OCI-LY7 (cell line): ENCODE measurements at regions not wholly inside any gene's neighbourhood (a gene's known extent, or its start where the extent isn't known, plus 50 kb on each side); places are given as distances from the start of the nearest gene placed in this dataset.

Experiments
- BruUV-seq: library from RNA; stranded (reverse); fragments of 400-500 nt; replicated peaks from 2 replicates; lab custom pipeline; 2021; lab: Mats Ljungman, UMichigan
- CTCF ChIA-PET: fragments of 300-600 bp; sonication (Branson Sonifier 250); formaldehyde crosslinking; loops from one replicate; lab custom pipeline; 2022; ENCODE audit warnings: antibody characterized with exemption; ENCODE audit not compliant: unreplicated experiment; lab: Charles Lee
- POLR2A ChIA-PET: fragments of 300-600 bp; sonication (Branson Sonifier 250); formaldehyde crosslinking; loops from one replicate; lab custom pipeline; 2022; ENCODE audit warnings: antibody characterized with exemption; lab: Charles Lee
- DNase-seq: peaks from one replicate; pipeline ENCODE4 v3.0.0-alpha.2; 2015; ENCODE audit warnings: low spot score
- H2AFZ ChIP-seq: fragments of 200-600 bp; sonication (generic), shearing (Covaris generic); 2 replicates; pipeline ENCODE4 v1.6.1; 2014; ENCODE audit warnings: mild to moderate bottlenecking, antibody characterized with exemption, low read length, moderate library complexity
- H3K27ac ChIP-seq: fragments of 200-600 bp; sonication (generic); 2 replicates; pipeline ENCODE4 v1.5.1; 2014; ENCODE audit warnings: mixed run types, low read depth, mild to moderate bottlenecking, moderate library complexity, low read length, inconsistent platforms; ENCODE audit not compliant: poor library complexity, severe bottlenecking
- H3K36me3 ChIP-seq: fragments of 200-600 bp; sonication (generic); 2 replicates; pipeline ENCODE4 v1.6.1; 2014; ENCODE audit warnings: mild to moderate bottlenecking, antibody characterized with exemption, low read length, moderate library complexity, mixed read lengths; ENCODE audit not compliant: insufficient read depth
- H3K4me1 ChIP-seq: fragments of 200-600 bp; sonication (generic); 2 replicates; pipeline ENCODE4 v1.5.1; 2014; ENCODE audit warnings: mild to moderate bottlenecking, low read length; ENCODE audit not compliant: insufficient read depth, poor library complexity, severe bottlenecking
- H3K4me2 ChIP-seq: fragments of 200-600 bp; sonication (generic); 2 replicates; pipeline ENCODE4 v1.6.1; 2014; ENCODE audit warnings: mild to moderate bottlenecking, low read length
- H3K4me3 ChIP-seq: fragments of 200-600 bp; sonication (generic); 2 replicates; pipeline ENCODE4 v1.5.1; 2014; ENCODE audit warnings: mild to moderate bottlenecking, low read depth, low read length; ENCODE audit not compliant: poor library complexity, severe bottlenecking
- H3K79me2 ChIP-seq: fragments of 200-600 bp; sonication (generic); 2 replicates; pipeline ENCODE4 v1.6.1; 2016; ENCODE audit warnings: low read depth, mild to moderate bottlenecking, low read length, moderate library complexity, mixed read lengths; ENCODE audit not compliant: insufficient read depth
- H3K9me2 ChIP-seq: fragments of 200-600 bp; sonication (generic); 2 replicates; pipeline ENCODE4 v1.6.1; 2016; ENCODE audit warnings: mild to moderate bottlenecking, low read length, mixed read lengths; ENCODE audit not compliant: insufficient read depth
- H3K9me3 ChIP-seq: fragments of 200-600 bp; sonication (generic); 2 replicates; pipeline ENCODE4 v1.6.1; 2014; ENCODE audit warnings: mild to moderate bottlenecking, mixed run types, low read length, mixed read lengths
- H4K20me1 ChIP-seq: fragments of 200-600 bp; sonication (generic); 2 replicates; pipeline ENCODE4 v1.6.1; 2014; ENCODE audit warnings: mild to moderate bottlenecking, antibody characterized with exemption, low read length, moderate library complexity, mixed read lengths; ENCODE audit not compliant: insufficient read depth
- CTCF ChIP-seq: fragments of 200-600 bp; sonication (generic); conservative IDR thresholded peaks from 2 replicates; pipeline ENCODE4 v1.5.1; 2014; ENCODE audit warnings: mild to moderate bottlenecking, antibody characterized with exemption, low read length, moderate library complexity, mixed read lengths
- EZH2phosphoT487 ChIP-seq: fragments of 200-600 bp; sonication (generic); IDR thresholded peaks from 2 replicates; pipeline ENCODE4 v1.6.1; 2018; ENCODE audit warnings: low read depth, borderline replicate concordance, mild to moderate bottlenecking, mixed run types, antibody characterized with exemption, low read length, moderate library complexity, mixed read lengths
- intact Hi-C: fragments of 100-400 bp; cut with micrococcal nuclease; formaldehyde crosslinking; loops from one replicate; pipeline ENCODE4 v1.10.0; 2022; ENCODE audit not compliant: unreplicated experiment

GRCh38 chr7:45106-46090 is 147.0 kb upstream of the FAM20C start:
- Histone ChIP-seq H3K9me3 (no peaks in the 10 kb centered on the region), H3K27ac (no peak overlapping the region), H3K36me3 (no peaks in the 10 kb centered on the region), H3K9me2 (no peaks in the 10 kb centered on the region), H4K20me1 (no peaks in the 10 kb centered on the region), H3K4me1 (no peaks in the 10 kb centered on the region), H2AFZ (no peak overlapping the region), H3K79me2 (no peaks in the 10 kb centered on the region), H3K4me2 (no peak overlapping the region), H3K4me3 (no peak overlapping the region)
- BruUV-seq: no TSS peak
- POLR2A ChIA-PET: no interaction called here
- CTCF ChIA-PET: no interaction called here
- intact Hi-C loops: no loop called here
- no peak for DNase-seq
- TF ChIP-seq EZH2phosphoT487: no peak
- no peak for TF ChIP-seq CTCF

GRCh38 chr7:46123-46829 is 146.1 kb upstream of the FAM20C start:
- Histone ChIP-seq H3K9me2 (no peaks in the 10 kb centered on the region), H3K4me1 (no peaks in the 10 kb centered on the region), H3K4me3 (no peak overlapping the region), H3K4me2 (no peak overlapping the region), H2AFZ (no peak overlapping the region), H3K36me3 (no peaks in the 10 kb centered on the region), H3K27ac (no peak overlapping the region), H3K9me3 (no peaks in the 10 kb centered on the region), H3K79me2 (no peaks in the 10 kb centered on the region), H4K20me1 (no peaks in the 10 kb centered on the region)
- TF ChIP-seq EZH2phosphoT487: no peak
- no peak for TF ChIP-seq CTCF
- intact Hi-C loops: no loop called here
- ChIA-PET POLR2A (no interaction called here), CTCF (no interaction called here)
- no TSS peak for BruUV-seq
- DNase-seq: no peak

GRCh38 chr7:46830-47140 is 145.6 kb upstream of the FAM20C start:
- intact Hi-C loops: no loop called here
- Histone ChIP-seq H3K4me2 (no peak overlapping the region), H3K9me2 (no peaks in the 10 kb centered on the region), H3K9me3 (no peaks in the 10 kb centered on the region), H3K36me3 (no peaks in the 10 kb centered on the region), H3K4me3 (no peak overlapping the region), H4K20me1 (no peaks in the 10 kb centered on the region), H2AFZ (no peak overlapping the region), H3K79me2 (no peaks in the 10 kb centered on the region), H3K27ac (no peak overlapping the region), H3K4me1 (no peaks in the 10 kb centered on the region)
- TF ChIP-seq CTCF (no peak), EZH2phosphoT487 (no peak)
- BruUV-seq: no TSS peak
- POLR2A ChIA-PET: no interaction called here
- CTCF ChIA-PET: no interaction called here
- DNase-seq: no peak
